ENCODE measurements at regions not wholly inside any gene's neighbourhood (a gene's known extent, or its start where the extent isn't known, plus 50 kb on each side); places are given as distances from the start of the nearest gene placed in this dataset.
"Not testable (repeated sequence)": the region's sequence is repeated elsewhere in the genome, so short reads cannot be mapped to it uniquely, and the experiment has no call there.

DNA sequence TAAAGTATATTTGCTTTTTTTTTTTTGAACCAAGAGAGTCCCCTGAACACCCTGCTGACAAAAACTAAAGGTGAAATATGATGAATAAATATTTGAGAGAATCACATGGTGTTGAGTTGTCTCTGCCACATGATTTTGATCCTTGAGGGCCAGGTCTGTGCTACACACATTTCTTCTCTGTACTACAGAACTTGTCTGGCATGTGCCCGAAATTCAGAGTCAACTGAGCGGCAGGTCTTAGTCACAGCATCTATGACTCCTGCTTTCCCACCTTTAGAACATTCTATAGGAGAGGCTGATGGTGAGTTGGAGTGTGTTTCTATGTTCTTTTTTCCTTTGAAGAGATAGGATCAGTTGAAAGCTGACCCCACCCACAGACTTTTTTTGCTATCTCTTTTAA is 79.0 kb upstream of the NBPF19 start:
- not testable (repeated sequence) for H3K27ac Mint-ChIP-seq; H3K4me3 Mint-ChIP-seq; H3K27me3 Mint-ChIP-seq; ATAC-seq (replicated peaks); H3K9me3 Mint-ChIP-seq; H3K4me1 Mint-ChIP-seq; H3K36me3 Mint-ChIP-seq (ENCODE audit: low read depth)

- peak overlapping the region; percentile 41 for H3K4me3 Mint-ChIP-seq
- not testable (repeated sequence) for ATAC-seq (replicated peaks); H3K27me3 Mint-ChIP-seq; H3K9me3 Mint-ChIP-seq; H3K36me3 Mint-ChIP-seq (ENCODE audit: low read depth); H3K27ac Mint-ChIP-seq; H3K4me1 Mint-ChIP-seq
Observed at GRCh38 chr1:149398527-149398926, 76.3 kb upstream of the NBPF19 start.

GRCh38 chr1:149408404-149408803 is 66.4 kb upstream of the NBPF19 start:
- not testable (repeated sequence) for ATAC-seq (replicated peaks); H3K9me3 Mint-ChIP-seq; H3K36me3 Mint-ChIP-seq (ENCODE audit: low read depth); H3K4me3 Mint-ChIP-seq; H3K4me1 Mint-ChIP-seq; H3K27ac Mint-ChIP-seq; H3K27me3 Mint-ChIP-seq

GRCh38 chr1:149415373-149415772 is 59.5 kb upstream of the NBPF19 start:
- not testable (repeated sequence) for H3K9me3 Mint-ChIP-seq; H3K27ac Mint-ChIP-seq; ATAC-seq (replicated peaks); H3K4me3 Mint-ChIP-seq; H3K4me1 Mint-ChIP-seq; H3K27me3 Mint-ChIP-seq; H3K36me3 Mint-ChIP-seq (ENCODE audit: low read depth)

DNA sequence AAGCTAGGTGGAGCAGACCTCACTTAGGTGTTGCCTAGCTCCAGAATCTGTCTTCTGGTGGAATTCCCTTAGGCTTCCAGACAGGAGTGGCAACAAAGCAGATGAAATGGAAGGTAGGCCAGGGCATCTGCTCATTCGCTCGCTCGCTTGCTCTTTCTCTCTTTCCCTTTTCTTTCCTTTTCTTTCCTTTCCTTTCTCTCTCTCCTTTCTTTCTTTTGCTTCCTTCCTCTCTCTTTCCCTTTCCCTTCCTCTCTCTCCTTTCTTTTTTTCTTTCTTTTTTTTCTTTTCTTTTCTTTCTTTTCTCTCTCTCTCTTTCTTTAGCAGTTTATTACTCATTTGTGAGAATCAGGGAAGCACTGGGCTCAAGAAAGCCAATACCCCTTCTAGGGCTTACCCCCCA is 56.1 kb upstream of the NBPF19 start:
- not testable (repeated sequence) for H3K36me3 Mint-ChIP-seq (ENCODE audit: low read depth); H3K27me3 Mint-ChIP-seq; H3K9me3 Mint-ChIP-seq; H3K4me1 Mint-ChIP-seq; ATAC-seq (replicated peaks); H3K27ac Mint-ChIP-seq; H3K4me3 Mint-ChIP-seq

DNA sequence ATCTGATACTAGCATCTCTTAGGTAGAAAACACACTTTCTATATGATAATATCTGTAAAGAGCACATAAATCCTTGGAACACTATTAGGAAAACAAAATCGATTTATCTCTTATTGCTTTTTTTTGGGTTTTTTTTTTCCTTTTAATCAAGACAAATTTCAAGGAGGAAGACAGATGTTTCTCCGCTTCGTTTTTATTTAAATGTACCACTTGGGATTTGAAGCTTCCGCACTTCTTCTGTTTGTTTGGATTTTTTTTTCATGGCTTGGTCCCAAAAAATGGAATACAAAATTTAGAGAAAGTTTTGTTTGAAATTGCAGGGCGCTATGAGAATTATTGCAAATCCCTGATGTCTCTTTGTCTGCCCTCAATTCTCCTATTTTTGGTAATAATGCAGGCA is 51.7 kb upstream of the NBPF19 start:
- not testable (repeated sequence) for H3K36me3 Mint-ChIP-seq (ENCODE audit: low read depth); H3K9me3 Mint-ChIP-seq; H3K27me3 Mint-ChIP-seq; H3K27ac Mint-ChIP-seq; H3K4me1 Mint-ChIP-seq; ATAC-seq (replicated peaks); H3K4me3 Mint-ChIP-seq

All from activated T-helper 17 cell treated with anti-CD3 and anti-CD28 coated beads, Interleukin-2, amount 50 U/mL, for 72 hours (primary cell).